ENCODE measurements at regions not wholly inside any gene's neighbourhood (a gene's known extent, or its start where the extent isn't known, plus 50 kb on each side); places are given as distances from the start of the nearest gene placed in this dataset.

DNA sequence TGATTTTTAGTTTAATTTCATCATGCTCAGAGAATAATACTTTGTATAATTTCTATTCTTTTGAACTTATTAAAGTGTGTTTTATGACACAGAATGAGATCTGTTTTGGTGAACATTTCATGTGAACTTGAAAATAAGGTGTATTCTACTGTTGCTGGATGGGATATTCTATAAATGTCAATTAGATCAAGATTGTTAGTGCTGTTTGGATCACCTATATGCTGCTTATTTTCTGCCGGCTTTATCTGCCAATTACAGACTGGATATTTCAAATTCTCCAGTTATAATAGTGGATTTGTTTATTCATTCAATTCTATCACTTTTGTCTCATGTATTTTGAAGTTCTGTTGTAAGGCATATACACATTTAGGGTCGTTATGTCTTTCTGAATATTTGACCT, 720.7 kb upstream of the RIOK2 start:
- H3K9ac ChIP-seq (ENCODE audit: low read depth, low read length), result no peak overlapping the region
- WGBS, result no CpG with 5 or more reads among the region's 2 CpGs
- H3K9me3 ChIP-seq (ENCODE audit: insufficient read depth, low read depth, low read length), result peaks cover 35% of the 10 kb centered on the region
- no peaks in the 10 kb centered on the region for H3K27me3 ChIP-seq (ENCODE audit: insufficient read depth, low read length)
- H3K36me3 ChIP-seq (ENCODE audit: insufficient read depth, low read length), result 0 out of 2 replicates have a peak, but pooled peaks cover 2% of the 10 kb centered on the region
- H3K4me1 ChIP-seq (ENCODE audit: insufficient read depth, low read length), result peaks cover 17% of the 10 kb centered on the region; the same call in 1 of the 2 replicates
- no peak overlapping the region for H3K4me3 ChIP-seq (ENCODE audit: low read length)
- no peak overlapping the region for H3K27ac ChIP-seq (ENCODE audit: low read depth, low read length)

DNA sequence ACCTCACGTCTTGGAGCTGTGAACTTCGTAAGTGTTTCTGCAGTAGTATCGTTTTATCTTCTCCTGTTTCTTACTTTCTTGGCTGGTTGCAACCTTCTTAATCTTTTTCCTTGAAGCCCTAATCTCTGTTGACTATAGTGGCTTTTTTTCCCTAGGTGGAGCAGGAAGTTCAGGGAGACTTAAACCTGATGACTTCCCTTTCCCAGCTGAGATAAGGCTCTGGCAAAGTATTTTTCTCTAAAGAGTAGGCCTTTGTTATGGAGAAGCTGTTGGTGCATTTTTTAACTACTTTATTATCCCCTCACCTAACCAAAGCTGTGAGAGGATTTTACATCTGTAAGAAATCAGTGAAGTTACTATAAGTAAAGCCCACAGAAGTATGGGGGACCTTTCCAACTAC, 723.1 kb upstream of the RIOK2 start:
- H3K4me3 ChIP-seq (ENCODE audit: low read length), result no peak overlapping the region
- H3K4me1 ChIP-seq (ENCODE audit: insufficient read depth, low read length), result peaks cover 17% of the 10 kb centered on the region; the same call in 1 of the 2 replicates
- WGBS, result 90% methylated on average over 3 of the region's 3 CpGs
- H3K36me3 ChIP-seq (ENCODE audit: insufficient read depth, low read length), result 0 out of 2 replicates have a peak, but pooled peaks cover 2% of the 10 kb centered on the region
- H3K9ac ChIP-seq (ENCODE audit: low read depth, low read length), result no peak overlapping the region
- peak overlapping the region; percentile 78; the same call in 1 of the 2 replicates for H3K27ac ChIP-seq (ENCODE audit: low read depth, low read length)
- H3K27me3 ChIP-seq (ENCODE audit: insufficient read depth, low read length), result no peaks in the 10 kb centered on the region
- peaks cover 35% of the 10 kb centered on the region for H3K9me3 ChIP-seq (ENCODE audit: insufficient read depth, low read depth, low read length)

DNA sequence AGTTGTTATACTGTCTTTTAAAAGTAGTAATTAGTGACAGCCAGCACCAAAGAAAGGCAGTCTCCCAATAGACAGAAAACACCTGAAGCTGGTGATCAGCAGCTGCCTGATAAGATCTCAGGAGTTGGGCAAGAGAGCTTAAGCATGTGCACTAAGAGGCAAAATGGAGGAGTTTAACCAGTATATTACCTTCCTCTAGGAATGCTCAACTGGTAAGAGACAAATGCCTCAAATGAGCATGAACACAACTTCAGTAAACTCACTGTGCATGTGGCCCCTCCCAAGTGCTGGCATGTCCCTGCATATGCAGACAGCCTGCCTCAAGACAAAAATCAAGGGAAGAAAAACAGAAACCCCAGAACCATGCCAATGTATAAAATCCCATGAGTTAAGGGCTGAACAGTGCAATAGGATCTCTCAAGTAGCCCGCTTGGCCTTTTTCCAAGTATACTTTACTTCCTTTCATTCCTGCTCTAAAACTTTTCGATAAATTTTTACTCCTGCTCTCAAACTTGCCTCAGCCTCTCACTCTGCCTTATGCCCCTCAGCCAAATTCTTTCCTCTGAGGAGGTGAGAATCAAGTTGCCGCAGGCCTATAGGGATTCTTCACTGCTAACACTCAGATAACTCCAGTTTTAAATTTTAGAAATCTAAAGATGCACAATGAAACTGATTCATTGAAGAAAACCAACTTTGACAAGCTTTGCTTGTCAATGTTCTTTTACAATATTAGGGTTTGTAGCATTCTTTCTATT, 724.8 kb upstream of the RIOK2 start:
- no peak overlapping the region for H3K27ac ChIP-seq (ENCODE audit: low read depth, low read length)
- WGBS, result 97% methylated on average over 3 of the region's 3 CpGs
- no peaks in the 10 kb centered on the region for H3K27me3 ChIP-seq (ENCODE audit: insufficient read depth, low read length)
- H3K4me1 ChIP-seq (ENCODE audit: insufficient read depth, low read length), result peaks cover 17% of the 10 kb centered on the region; the same call in 1 of the 2 replicates
- no peak overlapping the region for H3K9ac ChIP-seq (ENCODE audit: low read depth, low read length)
- H3K4me3 ChIP-seq (ENCODE audit: low read length), result no peak overlapping the region
- H3K36me3 ChIP-seq (ENCODE audit: insufficient read depth, low read length), result 0 out of 2 replicates have a peak, but pooled peaks cover 2% of the 10 kb centered on the region
- peaks cover 29% of the 10 kb centered on the region for H3K9me3 ChIP-seq (ENCODE audit: insufficient read depth, low read depth, low read length)

DNA sequence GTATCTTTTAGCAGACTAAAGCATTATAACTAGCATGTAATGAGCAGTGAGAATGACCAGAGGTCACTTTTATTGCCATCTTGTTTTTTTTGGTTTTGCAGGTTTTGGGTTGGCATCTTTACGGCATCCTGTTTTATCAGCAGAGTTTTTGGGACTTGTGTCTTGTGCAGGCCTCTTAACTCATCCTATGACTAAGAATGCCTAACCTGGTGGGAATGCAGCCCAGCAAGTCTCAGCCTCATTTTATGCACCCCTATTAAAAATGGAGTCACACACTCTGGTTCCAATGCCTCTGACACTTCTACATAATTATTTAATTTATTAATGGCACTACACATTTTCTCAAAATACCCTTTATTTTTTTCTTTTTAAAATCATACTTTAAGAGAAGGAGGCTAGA, 726.5 kb upstream of the RIOK2 start:
- Histone ChIP-seq H3K4me1 (ENCODE audit: insufficient read depth, low read length) (peaks cover 17% of the 10 kb centered on the region; the same call in 1 of the 2 replicates), H3K27ac (ENCODE audit: low read depth, low read length) (no peak overlapping the region)
- WGBS, result 100% methylated on average over 1 of the region's 1 CpG

DNA sequence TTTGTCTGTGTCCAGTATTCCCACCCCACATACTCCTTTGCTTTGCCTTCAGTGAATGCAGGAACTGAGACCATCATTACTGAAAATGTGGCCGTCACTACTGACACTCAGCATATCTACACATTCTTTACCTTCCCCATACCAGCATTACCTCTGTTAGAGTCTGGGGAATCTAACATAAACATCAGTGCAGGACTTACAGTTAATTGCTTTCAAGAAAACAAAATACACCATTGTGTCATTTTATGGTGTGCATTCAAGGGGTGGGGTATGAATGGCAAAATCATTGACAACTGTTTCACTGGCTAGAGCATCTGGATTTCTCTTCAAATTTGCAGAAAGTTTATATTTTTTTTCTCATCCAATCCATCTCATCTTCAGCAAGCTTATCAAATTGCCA, 731.4 kb upstream of the RIOK2 start:
- Histone ChIP-seq H3K4me3 (ENCODE audit: low read length) (no peak overlapping the region), H3K4me1 (ENCODE audit: insufficient read depth, low read length) (no peaks in the 10 kb centered on the region), H3K9ac (ENCODE audit: low read depth, low read length) (no peak overlapping the region), H3K27me3 (ENCODE audit: insufficient read depth, low read length) (no peaks in the 10 kb centered on the region), H3K27ac (ENCODE audit: low read depth, low read length) (no peak overlapping the region), H3K36me3 (ENCODE audit: insufficient read depth, low read length) (no peaks in the 10 kb centered on the region), H3K9me3 (ENCODE audit: insufficient read depth, low read depth, low read length) (no peaks in the 10 kb centered on the region)
- WGBS, result 96% methylated on average over 1 of the region's 1 CpG

More for the DNA sequence above, 726.5 kb upstream of the RIOK2 start:
- Histone ChIP-seq H3K27me3 (ENCODE audit: insufficient read depth, low read length) (no peaks in the 10 kb centered on the region), H3K9me3 (ENCODE audit: insufficient read depth, low read depth, low read length) (peaks cover 12% of the 10 kb centered on the region), H3K4me3 (ENCODE audit: low read length) (no peak overlapping the region), H3K36me3 (ENCODE audit: insufficient read depth, low read length) (0 out of 2 replicates have a peak, but pooled peaks cover 2% of the 10 kb centered on the region), H3K9ac (ENCODE audit: low read depth, low read length) (no peak overlapping the region)

DNA sequence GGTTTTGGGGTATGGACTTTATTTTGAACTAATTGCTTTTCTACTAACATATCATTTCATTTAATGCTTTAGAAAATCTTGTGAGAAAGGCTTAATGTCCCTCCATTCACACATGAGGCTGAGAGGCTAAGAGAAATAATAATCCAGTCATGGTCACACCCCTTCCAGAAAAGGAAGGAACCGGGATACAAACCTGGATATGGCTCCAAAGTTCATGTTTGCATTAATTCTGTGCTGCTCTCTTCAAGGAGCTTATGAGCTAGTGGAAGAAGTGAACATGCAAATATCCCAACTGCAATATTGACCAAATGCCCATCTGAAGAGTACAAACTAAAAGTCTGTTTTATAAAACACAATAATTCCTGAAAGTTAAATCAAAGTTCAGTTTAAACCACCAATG, 732.1 kb upstream of the RIOK2 start:
- Histone ChIP-seq H3K27me3 (ENCODE audit: insufficient read depth, low read length) (no peaks in the 10 kb centered on the region), H3K9ac (ENCODE audit: low read depth, low read length) (no peak overlapping the region), H3K36me3 (ENCODE audit: insufficient read depth, low read length) (no peaks in the 10 kb centered on the region), H3K27ac (ENCODE audit: low read depth, low read length) (no peak overlapping the region), H3K9me3 (ENCODE audit: insufficient read depth, low read depth, low read length) (no peaks in the 10 kb centered on the region), H3K4me3 (ENCODE audit: low read length) (no peak overlapping the region), H3K4me1 (ENCODE audit: insufficient read depth, low read length) (no peaks in the 10 kb centered on the region)
- WGBS, result 88% methylated on average over 1 of the region's 1 CpG

DNA sequence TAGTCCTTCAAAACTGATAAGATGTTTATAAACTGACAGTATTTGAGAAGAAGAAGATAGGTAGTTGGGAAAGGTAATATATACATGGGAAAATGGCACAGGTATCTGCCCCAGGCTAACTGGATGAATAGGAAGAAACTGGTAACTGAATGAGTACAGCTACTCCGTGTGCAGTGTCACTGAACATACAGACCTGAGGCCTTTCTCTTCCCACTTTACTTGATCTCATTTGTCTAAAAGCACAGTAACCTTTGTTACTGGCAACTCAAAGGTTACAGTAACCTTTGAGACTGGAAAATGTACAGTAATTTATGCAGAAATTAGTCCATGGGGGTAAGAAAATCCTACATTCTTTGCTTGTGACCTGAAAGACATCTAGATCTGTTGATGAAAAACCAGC, 735.0 kb upstream of the RIOK2 start:
- Histone ChIP-seq H3K9me3 (ENCODE audit: insufficient read depth, low read depth, low read length) (no peaks in the 10 kb centered on the region), H3K4me3 (ENCODE audit: low read length) (no peak overlapping the region), H3K4me1 (ENCODE audit: insufficient read depth, low read length) (no peaks in the 10 kb centered on the region), H3K9ac (ENCODE audit: low read depth, low read length) (no peak overlapping the region), H3K36me3 (ENCODE audit: insufficient read depth, low read length) (no peaks in the 10 kb centered on the region), H3K27ac (ENCODE audit: low read depth, low read length) (no peak overlapping the region), H3K27me3 (ENCODE audit: insufficient read depth, low read length) (no peaks in the 10 kb centered on the region)
- 86% methylated on average over 1 of the region's 1 CpG for WGBS

DNA sequence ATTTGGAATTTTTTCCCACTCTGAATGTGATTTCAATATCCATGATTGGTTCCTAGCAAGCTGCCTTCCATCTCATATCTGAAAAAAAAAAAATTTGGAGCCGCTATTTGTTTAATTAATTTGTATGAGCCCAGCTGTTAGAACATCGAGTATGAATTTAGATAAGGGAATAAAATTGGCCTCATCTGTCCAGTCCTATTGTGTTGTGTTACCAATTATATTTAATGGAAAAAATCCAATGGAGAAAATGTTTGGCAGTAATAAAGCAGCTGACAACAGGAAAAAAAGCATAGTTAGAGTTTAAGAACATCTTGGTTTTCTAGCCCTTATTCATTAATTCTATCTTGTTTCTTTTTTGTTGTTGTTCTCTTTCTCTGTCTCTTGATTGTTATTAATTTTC, 735.6 kb upstream of the RIOK2 start:
- Histone ChIP-seq H3K36me3 (ENCODE audit: insufficient read depth, low read length) (no peaks in the 10 kb centered on the region), H3K4me1 (ENCODE audit: insufficient read depth, low read length) (no peaks in the 10 kb centered on the region), H3K9me3 (ENCODE audit: insufficient read depth, low read depth, low read length) (no peaks in the 10 kb centered on the region), H3K4me3 (ENCODE audit: low read length) (no peak overlapping the region), H3K27ac (ENCODE audit: low read depth, low read length) (no peak overlapping the region), H3K9ac (ENCODE audit: low read depth, low read length) (no peak overlapping the region), H3K27me3 (ENCODE audit: insufficient read depth, low read length) (no peaks in the 10 kb centered on the region)
- WGBS, result 93% methylated on average over 2 of the region's 2 CpGs

DNA sequence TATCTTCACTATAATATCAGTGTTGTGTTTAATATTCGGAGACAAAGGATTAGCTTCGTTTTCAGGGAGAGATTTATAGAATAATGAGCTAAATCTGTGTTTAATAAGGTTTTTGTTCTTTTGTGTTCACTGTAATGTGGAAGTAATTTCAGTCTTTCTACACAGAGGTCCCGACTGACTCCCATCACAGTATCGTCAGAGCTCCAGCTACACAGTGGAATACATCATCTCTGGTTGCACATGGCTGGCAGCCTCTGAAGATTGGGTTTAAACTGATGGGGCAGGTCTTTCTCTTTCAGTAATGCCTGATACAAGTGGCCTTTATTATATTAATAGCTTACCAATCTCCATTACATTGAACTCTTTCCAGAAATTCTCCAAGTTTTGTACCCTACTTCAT, 736.7 kb upstream of the RIOK2 start:
- Histone ChIP-seq H3K9ac (ENCODE audit: low read depth, low read length) (no peak overlapping the region), H3K36me3 (ENCODE audit: insufficient read depth, low read length) (no peaks in the 10 kb centered on the region), H3K27me3 (ENCODE audit: insufficient read depth, low read length) (no peaks in the 10 kb centered on the region), H3K4me3 (ENCODE audit: low read length) (no peak overlapping the region), H3K27ac (ENCODE audit: low read depth, low read length) (no peak overlapping the region), H3K4me1 (ENCODE audit: insufficient read depth, low read length) (no peaks in the 10 kb centered on the region), H3K9me3 (ENCODE audit: insufficient read depth, low read depth, low read length) (no peaks in the 10 kb centered on the region)
- 97% methylated on average over 4 of the region's 4 CpGs for WGBS

DNA sequence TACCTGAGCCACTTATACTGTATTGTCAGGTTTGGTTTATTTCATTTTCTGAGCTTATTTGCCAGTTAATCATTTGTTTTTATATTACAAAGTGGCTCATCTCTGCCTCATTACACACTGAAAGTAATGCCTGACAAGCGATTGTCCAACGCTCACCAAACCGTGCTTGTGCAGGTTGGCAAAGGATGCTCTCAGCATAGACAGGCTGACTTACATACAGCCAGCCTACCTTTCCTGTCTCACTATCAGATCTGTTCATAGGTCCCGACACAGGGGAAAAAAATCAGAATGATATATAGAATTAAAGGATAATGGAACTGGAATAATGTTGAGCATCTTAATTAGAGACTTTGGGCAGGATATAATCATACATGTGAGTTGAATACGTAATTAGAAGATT, 739.7 kb upstream of the RIOK2 start:
- Histone ChIP-seq H3K9ac (ENCODE audit: low read depth, low read length) (no peak overlapping the region), H3K4me3 (ENCODE audit: low read length) (no peak overlapping the region), H3K9me3 (ENCODE audit: insufficient read depth, low read depth, low read length) (no peaks in the 10 kb centered on the region), H3K27me3 (ENCODE audit: insufficient read depth, low read length) (no peaks in the 10 kb centered on the region), H3K27ac (ENCODE audit: low read depth, low read length) (no peak overlapping the region), H3K36me3 (ENCODE audit: insufficient read depth, low read length) (no peaks in the 10 kb centered on the region), H3K4me1 (ENCODE audit: insufficient read depth, low read length) (no peaks in the 10 kb centered on the region)
- 96% methylated on average over 5 of the region's 5 CpGs for WGBS

DNA sequence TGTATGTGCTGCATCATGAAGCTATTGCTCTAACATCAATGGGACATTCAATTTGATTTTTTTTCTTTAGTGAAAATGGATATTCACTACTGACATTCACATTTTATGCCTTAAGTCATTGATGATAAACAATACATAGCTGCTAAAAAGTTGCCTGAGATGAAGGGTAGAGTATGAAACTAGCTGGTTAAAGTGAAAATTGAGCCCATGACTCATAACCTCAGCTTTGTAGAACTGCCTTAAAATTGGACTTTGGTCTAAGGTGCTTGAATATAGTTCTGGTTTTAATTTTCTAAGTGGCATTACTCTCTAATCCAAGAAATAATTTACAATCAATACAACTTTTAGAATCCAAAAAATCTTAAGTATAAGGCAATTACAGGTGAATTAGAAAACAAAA, 740.4 kb upstream of the RIOK2 start:
- Histone ChIP-seq H3K27me3 (ENCODE audit: insufficient read depth, low read length) (no peaks in the 10 kb centered on the region), H3K4me1 (ENCODE audit: insufficient read depth, low read length) (no peaks in the 10 kb centered on the region), H3K4me3 (ENCODE audit: low read length) (no peak overlapping the region), H3K9ac (ENCODE audit: low read depth, low read length) (no peak overlapping the region), H3K27ac (ENCODE audit: low read depth, low read length) (no peak overlapping the region), H3K9me3 (ENCODE audit: insufficient read depth, low read depth, low read length) (no peaks in the 10 kb centered on the region), H3K36me3 (ENCODE audit: insufficient read depth, low read length) (no peaks in the 10 kb centered on the region)

DNA sequence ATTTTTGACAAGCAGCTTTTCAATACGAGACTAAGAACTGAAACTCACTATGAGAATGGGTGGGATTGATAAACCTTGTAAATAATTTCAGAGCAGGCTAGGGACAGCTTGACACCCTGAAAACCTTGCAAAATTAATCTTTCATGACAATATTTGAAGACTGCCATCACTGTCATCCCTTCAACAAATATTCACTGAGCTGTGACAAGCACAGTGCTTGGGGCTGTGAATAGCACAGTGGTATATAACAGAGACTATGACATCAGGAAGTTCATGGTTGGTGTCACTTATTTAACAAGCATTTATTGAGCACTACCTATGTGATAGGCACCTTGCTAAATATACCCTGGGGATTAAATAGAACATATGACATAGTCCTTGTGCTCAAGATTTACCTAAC, 741.0 kb upstream of the RIOK2 start:
- Histone ChIP-seq H3K36me3 (ENCODE audit: insufficient read depth, low read length) (no peaks in the 10 kb centered on the region), H3K4me1 (ENCODE audit: insufficient read depth, low read length) (no peaks in the 10 kb centered on the region), H3K9me3 (ENCODE audit: insufficient read depth, low read depth, low read length) (no peaks in the 10 kb centered on the region), H3K27ac (ENCODE audit: low read depth, low read length) (no peak overlapping the region), H3K9ac (ENCODE audit: low read depth, low read length) (no peak overlapping the region), H3K4me3 (ENCODE audit: low read length) (no peak overlapping the region), H3K27me3 (ENCODE audit: insufficient read depth, low read length) (no peaks in the 10 kb centered on the region)
- WGBS, result 100% methylated on average over 1 of the region's 1 CpG
